Glomerular visceral epithelial cell (primary cell): ENCODE measurements at regions not wholly inside any gene's neighbourhood (a gene's known extent, or its start where the extent isn't known, plus 50 kb on each side); places are given as distances from the start of the nearest gene placed in this dataset.
"Not testable (repeated sequence)": the region's sequence is repeated elsewhere in the genome, so short reads cannot be mapped to it uniquely, and the experiment has no call there.

Experiments
- DNase-seq: peaks from one replicate; pipeline ENCODE4 v3.0.0-alpha.2; 2016; ENCODE audit errors: extremely low spot score

DNA sequence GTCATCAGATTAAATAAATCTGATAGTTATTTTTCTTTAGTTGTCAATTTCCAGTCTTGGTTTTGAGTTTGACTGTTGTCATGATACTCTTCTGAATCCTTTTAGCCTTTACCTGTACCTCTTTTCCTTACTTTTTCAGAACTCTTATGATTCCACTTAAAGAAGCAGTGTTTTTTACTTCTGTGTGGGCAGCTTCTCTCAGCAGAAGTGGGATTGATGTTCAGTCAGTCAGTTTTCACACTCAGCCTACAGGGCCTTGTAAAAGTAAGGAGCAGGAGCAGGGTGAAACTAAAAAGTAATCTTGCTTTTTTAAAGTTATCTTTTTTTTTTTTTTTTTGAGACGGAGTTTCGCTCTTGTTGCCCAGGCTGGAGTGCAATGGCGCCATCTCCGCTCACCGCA lies 75.1 kb downstream of the HAUS1 start:
- no peak for DNase-seq

DNA sequence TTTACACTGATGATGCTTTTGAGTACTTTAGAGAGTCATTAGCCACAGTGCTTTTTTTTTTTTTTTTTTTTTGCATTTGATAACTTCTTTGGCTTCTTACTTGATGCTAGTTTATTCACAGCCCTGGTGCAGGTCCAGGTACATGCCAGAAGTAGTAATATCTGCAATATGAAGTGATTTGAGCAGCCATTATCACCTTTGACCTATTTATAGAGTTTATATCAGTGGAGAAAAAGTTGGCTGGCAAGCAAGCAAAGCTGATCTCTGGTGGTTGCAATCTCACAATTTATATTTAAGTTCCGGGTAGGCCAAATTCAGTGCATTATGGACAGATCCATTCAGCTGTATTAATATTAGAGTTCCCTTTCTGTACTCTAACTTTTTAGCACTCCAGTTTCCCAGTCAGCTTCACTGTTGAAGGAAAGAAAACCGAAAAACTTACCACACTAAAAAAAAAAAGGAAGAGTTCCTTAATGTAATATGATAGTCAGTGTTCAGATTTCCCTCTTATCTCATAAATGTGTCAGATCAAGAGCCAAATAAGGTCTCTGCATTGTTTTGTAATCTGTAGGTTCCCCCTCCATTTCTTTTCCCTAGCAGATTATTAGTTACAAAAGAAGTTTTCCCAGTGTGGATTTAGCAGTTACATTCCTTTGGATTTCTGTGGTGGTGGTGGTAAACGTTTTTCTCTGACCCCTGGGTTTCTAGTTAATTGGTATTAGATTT lies 78.6 kb downstream of the HAUS1 start:
- no peak for DNase-seq

DNA sequence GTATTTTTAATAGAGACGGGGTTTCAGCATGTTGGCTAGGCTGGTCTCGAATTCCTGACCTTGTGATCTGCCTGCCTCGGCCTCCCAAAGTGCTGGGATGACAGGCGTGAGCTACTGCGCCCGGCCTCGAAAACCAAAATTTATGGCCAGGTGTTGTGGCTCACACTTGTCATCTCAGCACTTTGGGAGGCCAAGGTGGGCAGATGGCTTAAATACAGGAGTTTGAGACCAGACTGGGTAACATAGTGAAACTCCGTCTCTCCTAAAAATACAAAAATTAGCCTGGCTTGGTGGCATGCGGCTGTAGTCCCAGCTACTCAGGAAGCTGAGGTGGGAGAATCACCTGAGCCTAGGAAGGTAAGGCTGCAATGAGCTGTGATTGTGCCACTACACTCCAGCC lies 80.1 kb downstream of the HAUS1 start:
- not testable (repeated sequence) for DNase-seq

DNA sequence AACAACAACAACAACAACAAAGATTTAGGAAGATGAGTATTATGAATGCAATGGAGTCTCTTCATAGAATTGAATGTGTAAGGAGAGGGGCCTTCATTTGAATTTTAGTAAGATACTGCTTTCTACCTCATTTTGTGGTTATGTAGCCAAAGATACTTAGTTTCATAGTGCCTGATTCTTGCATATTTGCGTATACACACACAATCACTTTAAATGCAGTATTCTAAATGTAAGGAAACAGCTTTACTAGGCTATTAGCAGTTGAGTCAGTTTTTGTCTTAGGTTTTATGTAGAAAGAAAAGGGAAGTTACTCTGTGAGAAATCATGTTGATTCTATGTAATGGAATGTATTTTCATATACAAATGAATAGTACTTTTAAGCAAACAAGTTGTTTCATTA lies 80.5 kb downstream of the HAUS1 start:
- no peak for DNase-seq

DNA sequence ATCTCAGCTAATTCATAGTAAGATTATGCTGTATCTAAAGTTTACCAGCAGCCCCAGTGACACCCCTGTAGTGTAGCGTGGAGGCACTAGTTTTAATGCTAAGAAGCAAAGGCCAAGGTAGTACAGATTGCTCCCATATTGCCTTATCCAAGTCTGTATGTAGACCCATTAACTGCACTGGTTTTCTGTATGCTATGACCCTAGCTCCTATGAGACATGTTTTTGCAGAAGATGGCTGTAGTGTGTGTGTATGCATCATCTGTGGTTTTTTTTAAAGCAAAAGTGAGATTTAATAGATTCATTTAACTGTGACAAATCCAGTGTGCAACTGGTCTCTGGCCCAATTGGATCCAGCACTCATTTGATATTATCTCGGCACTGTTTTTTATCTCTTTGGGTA lies 86.5 kb downstream of the HAUS1 start:
- no peak for DNase-seq

DNA sequence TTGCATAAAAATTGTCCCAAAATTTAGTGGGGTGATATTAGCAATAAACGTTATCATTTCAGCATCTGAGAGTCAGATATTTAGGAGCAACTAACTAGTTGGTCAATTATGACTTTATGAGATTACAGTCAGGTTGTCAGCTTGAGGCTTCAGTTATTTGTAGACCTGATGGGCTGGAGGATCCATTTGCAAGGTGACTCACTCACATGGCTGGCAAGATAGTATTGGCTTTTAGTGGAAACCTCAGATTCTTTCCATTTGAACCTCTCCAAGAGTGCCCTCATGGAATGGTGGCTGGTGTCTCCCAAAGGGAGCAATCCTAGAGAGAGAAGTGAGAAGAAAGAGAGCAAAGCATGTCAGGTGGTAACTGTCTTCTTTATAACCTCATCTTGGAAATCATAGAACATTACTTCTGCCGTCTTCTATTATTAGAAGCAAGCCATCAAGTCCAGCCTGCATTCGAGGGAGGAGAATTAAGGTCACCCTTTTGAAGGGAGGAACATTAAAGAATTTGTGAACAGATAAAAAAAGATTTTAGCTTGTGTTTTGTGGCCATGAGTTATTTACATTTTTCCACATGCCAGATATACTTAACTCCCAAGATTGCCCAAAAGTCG lies 92.5 kb downstream of the HAUS1 start:
- DNase-seq: no peak

DNA sequence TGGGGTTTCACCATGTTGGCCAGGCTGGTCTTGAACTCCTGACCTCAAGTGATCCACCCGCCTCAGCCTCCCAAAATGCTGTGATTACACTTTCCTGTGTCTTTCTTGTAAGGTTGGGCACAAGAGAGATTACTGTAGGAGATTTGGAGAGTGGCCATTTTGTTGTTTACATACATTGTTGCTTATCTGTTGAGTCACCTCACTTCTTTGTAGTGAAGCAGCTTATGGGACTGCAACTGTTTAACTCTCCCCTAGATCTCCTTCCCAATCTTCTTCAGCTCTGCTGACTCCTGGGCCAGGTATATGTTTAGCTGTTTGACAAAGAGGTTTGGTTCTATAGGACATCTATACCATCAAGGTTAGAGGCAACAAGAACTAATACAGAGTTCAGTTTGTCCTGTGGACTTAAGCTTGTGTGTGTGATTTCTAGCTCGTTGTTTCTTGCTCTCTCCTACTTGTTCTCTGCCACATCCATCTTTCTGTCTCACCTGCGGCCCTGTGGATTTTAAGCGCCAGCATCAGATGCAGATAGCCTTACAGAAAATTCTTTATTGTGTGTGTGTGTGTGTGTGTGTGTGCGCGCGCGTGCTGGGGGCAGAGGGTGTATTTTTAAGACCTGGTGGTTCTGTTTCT lies 95.4 kb downstream of the HAUS1 start:
- DNase-seq: no peak

DNA sequence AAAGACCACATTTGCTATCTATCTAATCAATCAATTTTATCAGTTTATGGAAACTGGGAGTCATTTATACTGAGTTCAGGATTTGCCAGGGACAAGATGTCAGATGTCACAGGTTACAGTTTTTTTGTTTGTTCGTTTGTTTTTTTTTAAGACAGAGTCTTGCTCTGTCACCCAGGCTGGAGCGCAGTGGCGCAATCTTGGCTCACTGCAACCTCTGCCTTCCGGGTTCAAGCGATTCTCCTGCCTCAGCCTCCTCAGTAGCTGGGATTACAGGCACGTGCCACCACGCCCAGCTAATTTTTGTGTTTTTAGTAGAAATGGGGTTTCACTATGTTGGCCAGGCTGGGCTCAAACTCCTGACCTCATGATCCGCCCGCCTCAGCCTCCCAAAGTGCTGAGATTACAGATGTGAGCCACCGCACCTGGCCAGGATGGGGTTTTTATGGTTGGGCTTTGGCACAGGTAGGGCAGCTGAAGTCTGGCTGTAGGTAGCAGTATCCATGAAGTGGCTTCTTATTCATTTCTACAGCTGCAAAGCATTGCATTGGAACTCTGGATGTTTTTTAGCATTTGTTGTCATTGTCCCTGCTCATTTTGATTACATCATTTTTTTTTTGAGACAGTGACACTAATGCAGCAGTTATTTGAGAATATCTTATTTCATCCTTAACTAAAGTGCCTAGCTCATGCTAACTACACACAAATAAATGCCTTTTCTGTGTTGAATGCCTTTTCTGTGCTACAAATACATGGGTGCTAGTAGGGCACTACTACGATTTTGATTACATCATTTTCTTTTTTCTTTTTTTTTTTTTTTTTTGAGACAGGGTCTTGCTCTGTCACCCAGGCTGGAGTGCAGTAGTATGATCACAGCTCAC lies 96.2 kb downstream of the HAUS1 start:
- not testable (repeated sequence) for DNase-seq

DNA sequence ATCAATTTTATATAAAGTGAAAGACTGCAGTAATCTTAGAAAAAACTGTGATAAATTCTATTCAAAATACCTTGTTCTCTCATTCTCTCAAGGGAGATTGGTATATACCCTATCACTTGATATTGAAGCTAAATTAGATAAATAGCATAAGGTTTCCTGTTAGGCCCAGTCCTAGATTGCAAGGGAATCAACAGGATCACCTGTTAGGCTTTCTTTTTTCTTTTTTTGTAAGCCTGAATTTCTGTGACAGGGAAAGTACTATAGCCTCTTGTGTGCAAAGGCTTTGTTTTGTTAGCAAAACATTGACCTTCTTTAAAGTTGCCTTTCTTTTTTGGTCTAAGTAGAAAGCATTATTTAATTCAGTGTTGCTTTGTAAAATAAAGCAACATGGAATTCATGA lies 100.0 kb downstream of the HAUS1 start:
- DNase-seq: no peak

DNA sequence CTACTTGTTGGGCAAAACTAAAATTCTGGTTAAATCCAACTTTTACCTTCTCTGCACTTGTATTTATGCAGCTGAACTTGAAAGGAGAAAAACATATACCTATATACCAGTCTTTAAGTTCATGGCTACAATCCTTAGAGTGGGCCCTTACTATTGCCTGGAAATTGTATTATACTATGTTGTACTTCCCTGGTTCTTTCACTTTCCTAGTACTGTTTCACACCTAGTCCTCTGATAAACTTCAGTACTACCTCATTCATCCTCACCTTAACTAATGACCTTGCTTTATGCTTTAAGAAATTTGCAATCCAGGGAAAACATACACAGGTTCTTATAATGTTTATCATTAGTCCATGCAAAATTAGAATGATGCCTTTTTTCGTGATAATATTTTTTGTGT lies 103.8 kb downstream of the HAUS1 start:
- no peak for DNase-seq

DNA sequence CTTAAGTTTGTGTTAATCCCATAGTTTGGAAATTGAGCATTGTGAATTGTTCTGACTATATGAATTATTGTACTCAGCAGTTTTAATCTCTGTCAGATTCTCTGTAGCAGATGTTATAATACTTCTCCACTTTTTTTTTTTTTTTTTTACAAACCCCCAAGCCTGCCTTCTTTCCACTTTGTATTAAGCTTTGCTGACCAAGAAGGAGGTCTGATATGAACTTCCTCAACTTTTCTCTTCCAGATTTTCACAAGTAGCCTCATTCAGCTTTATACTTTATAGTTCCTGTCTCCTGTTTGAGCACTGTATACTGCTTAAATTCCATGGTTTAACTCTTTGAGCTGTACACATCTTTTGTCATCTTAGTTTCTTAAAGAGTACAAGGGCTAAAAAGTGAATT lies 105.0 kb downstream of the HAUS1 start:
- no peak for DNase-seq

DNA sequence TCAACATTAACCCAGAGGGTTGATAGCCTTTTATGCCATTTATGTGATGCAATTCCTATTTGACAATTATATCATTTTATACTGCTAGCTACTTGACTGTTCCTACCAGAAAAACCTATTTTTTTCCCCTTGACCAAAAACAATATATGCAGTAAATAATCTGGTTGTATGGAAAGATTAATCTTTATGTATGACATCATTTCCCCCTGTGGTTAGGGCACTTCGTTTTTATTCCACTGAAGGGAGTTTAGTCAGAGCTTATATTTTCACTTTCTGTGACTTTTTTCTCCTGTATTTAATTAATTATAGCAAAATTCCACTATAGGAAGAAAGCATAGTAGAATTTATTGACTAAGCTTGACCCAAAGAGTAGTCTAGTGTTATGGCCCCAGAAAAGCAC lies 107.6 kb downstream of the HAUS1 start:
- peak; percentile 27 for DNase-seq

DNA sequence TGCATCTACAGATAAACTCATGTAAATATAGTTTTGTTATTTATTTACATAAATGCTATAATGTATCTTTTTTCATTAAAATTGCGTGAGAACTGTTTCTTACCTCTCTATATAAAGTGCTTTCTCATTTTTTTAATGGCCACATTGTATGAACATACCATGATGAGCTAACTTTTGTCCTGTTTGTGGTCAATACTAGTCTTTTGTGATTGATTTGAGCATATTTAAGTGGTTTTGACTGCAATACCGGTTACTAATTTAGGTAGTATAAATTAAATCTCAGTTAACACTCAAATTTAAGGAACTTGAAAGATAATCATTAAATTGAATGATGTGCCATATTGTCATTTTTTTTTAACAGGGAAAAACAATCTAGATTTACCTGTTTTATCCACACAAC lies 108.2 kb downstream of the HAUS1 start:
- no peak for DNase-seq

DNA sequence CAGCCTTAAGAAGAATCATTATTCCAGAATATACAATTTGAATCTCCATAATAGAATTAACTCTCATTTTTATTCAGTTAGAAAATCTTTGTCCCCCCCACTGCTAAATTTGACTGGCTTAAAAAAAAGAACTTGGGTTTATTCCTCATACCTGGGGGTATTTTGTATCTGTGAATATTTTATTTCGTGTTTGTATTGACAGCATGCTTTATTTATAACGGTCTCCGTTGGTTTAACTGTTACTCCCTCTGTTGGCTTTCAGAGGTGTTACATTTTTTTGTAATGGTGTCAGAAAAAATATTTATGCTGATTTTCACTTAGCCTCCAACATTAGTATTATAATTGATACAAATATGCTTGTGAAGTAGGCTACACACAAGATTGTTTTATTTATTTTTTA lies 109.1 kb downstream of the HAUS1 start:
- DNase-seq: no peak

DNA sequence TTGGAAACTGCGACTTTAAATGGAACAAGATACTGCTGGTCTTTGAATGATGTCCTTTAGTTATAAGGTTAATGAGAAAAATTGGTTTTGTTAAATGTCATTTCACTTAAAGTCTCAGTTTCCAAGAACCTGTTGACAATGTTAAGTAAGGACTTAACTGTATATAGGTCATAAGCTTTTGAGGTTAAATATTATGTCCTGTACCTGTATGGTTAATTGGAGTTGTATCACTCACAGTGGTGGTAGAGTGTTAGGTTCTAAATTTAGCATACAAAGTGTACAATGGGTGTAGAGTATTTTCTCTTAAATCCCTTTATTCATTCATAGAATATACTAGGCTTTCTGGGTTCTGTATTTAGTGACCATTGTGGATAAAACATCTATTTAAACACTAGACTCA lies 110.2 kb downstream of the HAUS1 start:
- no peak for DNase-seq

DNA sequence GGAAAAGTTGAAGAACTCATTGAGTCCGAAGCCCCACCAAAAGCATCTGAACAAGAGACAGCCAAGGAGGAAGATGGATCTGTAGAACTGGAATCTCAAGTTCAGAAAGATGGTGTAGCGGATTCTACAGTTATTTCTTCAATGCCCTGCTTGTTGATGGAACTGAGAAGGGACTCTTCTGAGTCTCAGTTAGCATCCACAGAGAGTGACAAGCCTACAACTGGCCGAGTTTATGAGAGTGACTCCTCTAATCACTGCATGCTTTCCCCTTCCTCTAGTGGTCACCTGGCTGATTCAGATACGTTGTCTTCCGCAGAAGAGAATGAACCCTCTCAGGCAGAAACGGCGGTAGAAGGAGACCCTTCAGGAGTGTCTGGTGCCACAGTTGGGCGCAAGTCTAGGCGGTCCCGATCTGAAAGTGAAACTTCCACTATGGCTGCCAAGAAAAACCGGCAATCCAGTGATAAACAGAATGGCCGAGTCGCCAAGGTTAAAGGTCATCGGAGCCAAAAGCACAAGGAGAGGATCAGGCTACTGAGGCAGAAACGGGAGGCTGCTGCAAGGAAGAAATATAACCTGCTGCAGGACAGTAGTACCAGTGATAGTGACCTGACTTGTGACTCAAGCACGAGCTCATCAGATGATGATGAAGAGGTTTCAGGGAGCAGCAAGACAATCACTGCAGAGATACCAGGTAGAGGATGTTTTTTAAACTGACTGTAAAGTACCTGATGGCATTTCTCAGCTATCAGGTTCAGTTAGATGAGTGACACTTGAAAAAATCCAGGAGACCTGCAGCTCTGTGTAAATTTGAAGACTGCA lies 111.9 kb downstream of the HAUS1 start:
- DNase-seq: no peak

DNA sequence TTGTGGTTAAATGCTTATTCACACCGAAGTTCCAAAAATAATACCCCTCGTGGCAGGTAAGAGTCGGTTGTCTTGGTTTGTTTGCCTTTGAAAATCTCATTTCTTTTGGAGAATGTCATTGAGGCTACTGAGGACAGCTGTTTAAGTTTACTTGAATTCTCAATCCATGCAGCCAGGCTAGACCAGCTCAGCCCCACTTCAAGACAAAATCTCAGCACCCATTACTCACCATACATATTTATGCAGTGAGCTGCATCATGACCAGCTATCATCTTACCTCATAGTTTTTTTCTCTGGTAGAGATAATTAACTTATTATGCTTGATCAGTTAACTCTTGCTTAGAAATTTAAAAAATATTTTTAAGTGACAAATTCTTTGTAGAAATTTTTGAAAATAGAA lies 115.9 kb downstream of the HAUS1 start:
- peak; percentile 59 for DNase-seq

DNA sequence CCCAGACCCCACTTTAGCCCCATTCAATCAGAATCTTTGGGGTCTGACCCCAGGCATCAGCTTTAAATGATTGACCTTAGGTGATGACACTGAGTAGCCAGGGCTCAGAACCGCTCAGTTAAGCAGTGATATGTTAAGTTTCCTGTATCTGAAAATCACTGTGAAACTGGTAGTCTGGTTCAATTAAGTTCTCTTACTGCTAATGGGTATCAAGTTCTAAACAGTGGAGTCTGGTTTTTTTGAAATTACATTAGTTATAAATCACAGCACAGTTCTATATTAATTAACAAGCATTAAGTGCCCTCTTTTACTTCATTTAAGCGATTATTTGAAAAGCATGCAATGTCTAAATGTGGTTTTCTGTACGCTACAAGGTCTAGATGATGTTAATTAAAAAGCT lies 117.9 kb downstream of the HAUS1 start:
- no peak for DNase-seq

DNA sequence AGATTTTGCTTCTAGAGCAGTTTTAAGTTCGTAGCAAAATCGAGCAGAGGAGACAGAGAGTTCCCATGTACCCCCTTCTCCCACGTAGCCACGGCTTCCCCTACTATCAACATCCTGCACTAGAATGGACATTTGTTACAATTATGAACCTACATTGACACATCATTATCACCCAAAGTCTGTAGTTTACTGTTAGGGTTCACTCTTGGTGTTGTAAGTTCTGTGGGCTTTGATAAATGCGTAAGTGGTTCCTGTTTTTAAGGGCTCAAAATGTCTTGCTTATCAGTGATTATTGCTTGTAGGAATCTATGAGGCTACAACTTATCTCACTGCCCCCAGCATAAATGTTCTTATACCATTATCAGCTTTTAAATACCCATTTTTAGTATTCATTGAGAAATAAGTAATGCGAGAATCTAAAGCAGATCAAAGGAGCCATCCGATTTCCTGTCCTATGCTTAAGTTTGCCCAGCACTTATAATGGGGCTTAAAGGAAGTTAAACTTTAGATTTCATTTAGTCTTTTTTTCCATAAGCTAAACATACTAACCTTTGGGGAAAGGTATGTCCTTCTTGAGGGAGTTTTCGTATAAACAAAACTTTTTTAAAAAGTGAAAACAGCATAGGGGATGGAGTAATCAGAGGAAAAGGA lies 118.7 kb downstream of the HAUS1 start:
- DNase-seq: no peak

DNA sequence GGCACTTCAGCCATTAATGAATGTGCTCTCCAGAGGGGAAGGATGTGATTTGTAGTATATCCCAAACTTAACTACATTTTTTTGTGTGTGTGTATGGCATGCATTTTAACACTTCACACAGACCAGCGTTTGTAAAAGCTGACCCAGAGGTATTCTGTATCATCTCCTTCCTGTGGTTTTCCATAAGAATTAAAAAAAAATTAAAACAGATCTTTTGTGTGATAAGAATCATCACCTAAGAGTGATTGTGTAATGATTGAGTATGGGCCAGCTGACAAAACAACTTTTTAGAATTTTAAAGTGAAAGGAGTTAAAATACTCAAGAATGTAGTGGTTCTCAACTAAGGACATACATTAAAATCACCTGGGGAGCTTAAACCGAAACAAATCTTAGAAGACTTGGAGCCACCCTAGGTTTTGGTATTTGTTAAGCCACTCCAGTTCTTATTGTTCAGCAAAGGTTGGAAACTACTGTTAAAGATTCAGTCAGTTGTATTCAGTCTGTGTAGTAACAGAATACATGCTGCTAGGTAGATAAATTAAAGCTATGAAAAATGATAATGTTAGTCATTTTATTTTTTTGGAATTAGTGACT lies 120.1 kb downstream of the HAUS1 start:
- no peak for DNase-seq

DNA sequence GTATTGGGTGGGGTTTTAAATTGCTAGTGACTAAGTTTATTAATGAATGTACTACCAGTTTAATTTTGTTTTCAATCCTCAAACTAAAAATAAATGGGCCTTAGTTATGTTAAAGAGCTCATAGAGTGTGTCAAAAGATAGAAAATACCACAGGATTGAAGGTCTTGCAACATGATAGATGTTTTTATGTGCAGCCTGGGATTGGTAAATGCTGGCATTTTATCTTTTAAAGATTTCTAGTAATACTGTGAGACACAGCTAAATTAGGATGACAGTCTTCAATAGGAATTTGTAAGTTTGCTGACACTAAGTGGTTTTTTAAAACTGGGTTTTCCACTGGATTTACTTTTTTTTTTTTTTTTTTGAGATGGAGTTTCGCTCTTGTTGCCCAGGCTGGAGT lies 122.3 kb downstream of the HAUS1 start:
- DNase-seq: no peak
